Peyer's patch (tissue), 4 donors: ENCODE measurements at regions not wholly inside any gene's neighbourhood (a gene's known extent, or its start where the extent isn't known, plus 50 kb on each side); places are given as distances from the start of the nearest gene placed in this dataset.

Experiments
- DNase-seq, 3 donors: peaks; one replicate each; pipeline ENCODE4 v3.0.0-alpha.2; 2017 to 2019
- H3K27ac ChIP-seq, 4 donors: fragments of 200-600 bp; sonication (generic); one replicate each; pipeline ENCODE4 v1.5.1; 2016 to 2019
- H3K27me3 ChIP-seq, 2 donors: fragments of 200-600 bp; sonication (generic); one replicate each; pipeline ENCODE4 v1.5.1; 2019
- H3K36me3 ChIP-seq, 3 donors: fragments of 200-600 bp; sonication (generic); one replicate each; pipeline ENCODE4 v1.5.1; 2016 to 2019
- H3K4me1 ChIP-seq, 4 donors: fragments of 200-600 bp; sonication (generic); one replicate each; pipeline ENCODE4 v1.5.1; 2016 to 2019
- H3K4me3 ChIP-seq, 4 donors: fragments of 200-600 bp; sonication (generic); 1 replicate in 3 of 4; 2 replicates in 1 of 4; pipeline ENCODE4 v1.5.1; 2016 to 2019; ENCODE audit warnings: mild to moderate bottlenecking in 1 of 4
- H3K9me3 ChIP-seq, 4 donors: fragments of 200-600 bp; sonication (generic); one replicate each; pipeline ENCODE4 v1.5.1; 2016 to 2019; ENCODE audit warnings: mild to moderate bottlenecking in 1 of 4
- CTCF ChIP-seq, 6 experiments: fragments of 450-650 bp in 4 of 6; fragments of 200-600 bp in 2 of 6; sonication (generic) in 1 of 6; IDR thresholded peaks; one replicate each; pipeline ENCODE4 v1.5.1; 2017 to 2019; ENCODE audit warnings: antibody characterized with exemption in 6 of 6, mild to moderate bottlenecking in 3 of 6, moderate library complexity in 1 of 6
- POLR2A ChIP-seq, 2 donors: fragments of 450-650 bp; IDR thresholded peaks; one replicate each; pipeline ENCODE4 v1.5.1; 2017; ENCODE audit warnings: antibody characterized with exemption in 2 of 2, mild to moderate bottlenecking in 2 of 2, moderate library complexity in 2 of 2

GRCh38 chr19:30320916-30321315 lies 51.3 kb upstream of the ZNF536 start:
- TF ChIP-seq CTCF (IDR thresholded peaks at IDR 0.05) (no peak), POLR2A (IDR thresholded peaks at IDR 0.05) (no peak)
- no peak overlapping the region for H3K27ac ChIP-seq
- no peaks in the 10 kb centered on the region for H3K4me1 ChIP-seq
- H3K9me3 ChIP-seq = no peaks in the 10 kb centered on the region
- no peak for DNase-seq
- no peaks in the 10 kb centered on the region for H3K36me3 ChIP-seq
- H3K4me3 ChIP-seq = no peak overlapping the region
- no peaks in the 10 kb centered on the region for H3K27me3 ChIP-seq
